PC-3 (cell line): ENCODE measurements at regions not wholly inside any gene's neighbourhood (a gene's known extent, or its start where the extent isn't known, plus 50 kb on each side); places are given as distances from the start of the nearest gene placed in this dataset.

ENCODE experiments used
- CTCF ChIP-seq: fragments of 300-600 bp; sonication (generic); conservative IDR thresholded peaks from 2 replicates; pipeline ENCODE4 v1.5.1; 2017; ENCODE audit warnings: antibody characterized with exemption, low read depth, mild to moderate bottlenecking, low read length
- EZH2 ChIP-seq: fragments of 300-600 bp; sonication (generic); IDR thresholded peaks from one replicate; pipeline ENCODE4 v1.6.1; 2017; ENCODE audit warnings: antibody characterized with exemption, mild to moderate bottlenecking, low read length; ENCODE audit not compliant: unreplicated experiment
- EZH2phosphoT487 ChIP-seq: fragments of 300-600 bp; sonication (generic); IDR thresholded peaks from 2 replicates; pipeline ENCODE4 v1.6.1; 2018; ENCODE audit warnings: mild to moderate bottlenecking, antibody characterized with exemption, low read length, borderline replicate concordance

- TF ChIP-seq CTCF: peak; percentile 63
- no peak for TF ChIP-seq EZH2phosphoT487
- no peak for TF ChIP-seq EZH2
Observed at GRCh38 chr21:18840239-18840638, 436.7 kb upstream of the TMPRSS15 start.
